ENCODE measurements at regions not wholly inside any gene's neighbourhood (a gene's known extent, or its start where the extent isn't known, plus 50 kb on each side); places are given as distances from the start of the nearest gene placed in this dataset.
"Not testable (repeated sequence)": the region's sequence is repeated elsewhere in the genome, so short reads cannot be mapped to it uniquely, and the experiment has no call there.

DNA sequence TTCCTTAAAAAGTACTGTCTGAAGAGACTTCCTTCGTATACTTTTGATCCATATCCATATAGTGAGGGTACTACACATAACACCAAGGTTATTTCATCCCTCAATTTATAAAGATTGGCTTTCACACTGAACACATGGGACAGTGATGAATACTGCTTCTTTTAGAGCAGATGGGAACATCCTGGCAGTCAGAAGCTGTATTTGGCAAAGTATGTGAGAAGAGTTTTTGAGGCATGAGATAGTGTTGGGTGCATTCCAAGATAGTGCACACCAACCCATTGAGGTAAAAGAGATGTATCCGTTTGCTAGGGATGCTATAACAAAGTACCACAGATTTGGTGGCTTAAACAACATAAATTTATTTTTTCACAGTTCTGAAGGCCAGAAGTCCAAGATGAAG, 141.1 kb downstream of the MOSPD2 start:
- no peak for DNase-seq (ENCODE audit: low read depth)
- TF ChIP-seq, protein P1, sequence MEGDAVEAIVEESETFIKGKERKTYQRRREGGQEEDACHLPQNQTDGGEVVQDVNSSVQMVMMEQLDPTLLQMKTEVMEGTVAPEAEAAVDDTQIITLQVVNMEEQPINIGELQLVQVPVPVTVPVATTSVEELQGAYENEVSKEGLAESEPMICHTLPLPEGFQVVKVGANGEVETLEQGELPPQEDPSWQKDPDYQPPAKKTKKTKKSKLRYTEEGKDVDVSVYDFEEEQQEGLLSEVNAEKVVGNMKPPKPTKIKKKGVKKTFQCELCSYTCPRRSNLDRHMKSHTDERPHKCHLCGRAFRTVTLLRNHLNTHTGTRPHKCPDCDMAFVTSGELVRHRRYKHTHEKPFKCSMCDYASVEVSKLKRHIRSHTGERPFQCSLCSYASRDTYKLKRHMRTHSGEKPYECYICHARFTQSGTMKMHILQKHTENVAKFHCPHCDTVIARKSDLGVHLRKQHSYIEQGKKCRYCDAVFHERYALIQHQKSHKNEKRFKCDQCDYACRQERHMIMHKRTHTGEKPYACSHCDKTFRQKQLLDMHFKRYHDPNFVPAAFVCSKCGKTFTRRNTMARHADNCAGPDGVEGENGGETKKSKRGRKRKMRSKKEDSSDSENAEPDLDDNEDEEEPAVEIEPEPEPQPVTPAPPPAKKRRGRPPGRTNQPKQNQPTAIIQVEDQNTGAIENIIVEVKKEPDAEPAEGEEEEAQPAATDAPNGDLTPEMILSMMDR (IDR thresholded peaks at IDR 0.05; ENCODE audit: control insufficient read depth, insufficient read depth, low read depth, low read length, missing control alignments) = no peak
- no peak overlapping the region for H3K4me3 ChIP-seq (ENCODE audit: control insufficient read depth, low read depth, low read length)

DNA sequence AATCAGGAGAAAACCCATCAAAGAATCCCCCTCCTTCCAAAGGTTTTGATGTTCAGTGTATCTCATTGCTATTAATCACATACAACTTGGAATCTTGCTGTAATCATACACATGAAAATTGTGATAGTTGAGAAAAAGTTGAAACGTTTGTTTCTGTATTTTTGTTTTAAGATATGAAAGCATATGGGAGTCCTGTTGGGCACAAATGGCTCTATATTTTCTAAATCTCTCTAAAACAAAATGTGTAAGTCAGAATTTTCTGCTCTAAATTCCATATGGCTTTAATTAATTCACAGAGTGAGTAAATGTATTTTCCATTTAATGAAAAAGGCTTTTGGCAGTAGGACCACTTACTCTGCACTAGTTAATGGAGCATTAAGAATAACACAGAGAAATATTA, 140.2 kb downstream of the MOSPD2 start:
- H3K4me3 ChIP-seq (ENCODE audit: control insufficient read depth, low read depth, low read length) = no peak overlapping the region
- TF ChIP-seq, protein P1 (IDR thresholded peaks at IDR 0.05; ENCODE audit: control insufficient read depth, insufficient read depth, low read depth, low read length, missing control alignments) = no peak
- no peak for DNase-seq (ENCODE audit: low read depth)

DNA sequence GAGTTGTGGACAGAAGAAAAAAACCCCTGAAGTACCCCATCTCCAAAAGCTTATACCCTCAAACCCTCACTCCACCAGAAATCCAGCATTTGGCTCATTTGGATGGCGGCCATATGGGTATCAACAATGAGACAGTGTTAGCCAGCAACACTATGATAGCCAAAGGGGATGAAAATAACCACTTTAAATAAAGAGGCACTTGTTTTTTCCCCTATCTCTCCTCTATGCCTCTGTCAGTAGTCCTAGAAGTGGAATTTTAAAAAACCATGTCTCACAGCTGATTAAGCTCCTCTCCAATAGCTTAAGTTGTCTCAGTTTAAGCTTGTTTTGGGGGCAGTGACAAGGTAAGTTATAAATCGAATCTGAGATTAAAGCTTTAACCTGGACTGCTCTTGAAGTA, 124.0 kb downstream of the MOSPD2 start:
- no peak overlapping the region for H3K4me3 ChIP-seq (ENCODE audit: control insufficient read depth, low read depth, low read length)
- TF ChIP-seq, protein P1 (IDR thresholded peaks at IDR 0.05; ENCODE audit: control insufficient read depth, insufficient read depth, low read depth, low read length, missing control alignments) = no peak
- no peak for DNase-seq (ENCODE audit: low read depth)

DNA sequence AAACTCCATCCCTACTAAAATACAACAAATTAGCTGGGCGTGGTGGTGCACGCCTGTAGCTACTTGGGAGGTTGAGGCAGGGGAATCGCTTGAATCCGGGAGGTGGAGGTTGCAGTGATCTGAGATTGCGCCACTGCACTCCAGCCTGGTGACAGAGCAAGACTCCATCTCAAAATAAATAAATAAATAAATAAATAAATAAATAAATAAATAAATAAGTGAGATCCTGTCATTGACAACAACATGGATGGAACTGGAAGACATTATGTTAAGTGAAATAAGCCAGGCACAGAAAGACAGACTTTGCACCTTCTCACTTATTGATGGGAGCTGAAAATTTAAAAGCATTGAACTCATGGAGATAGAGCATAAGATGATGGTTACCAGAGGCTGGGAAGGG, 111.2 kb downstream of the MOSPD2 start:
- H3K4me3 ChIP-seq (ENCODE audit: control insufficient read depth, low read depth, low read length); DNase-seq (ENCODE audit: low read depth): not testable (repeated sequence)

Data from AG09309 (cell line).